ENCODE measurements at regions not wholly inside any gene's neighbourhood (a gene's known extent, or its start where the extent isn't known, plus 50 kb on each side); places are given as distances from the start of the nearest gene placed in this dataset.

DNA sequence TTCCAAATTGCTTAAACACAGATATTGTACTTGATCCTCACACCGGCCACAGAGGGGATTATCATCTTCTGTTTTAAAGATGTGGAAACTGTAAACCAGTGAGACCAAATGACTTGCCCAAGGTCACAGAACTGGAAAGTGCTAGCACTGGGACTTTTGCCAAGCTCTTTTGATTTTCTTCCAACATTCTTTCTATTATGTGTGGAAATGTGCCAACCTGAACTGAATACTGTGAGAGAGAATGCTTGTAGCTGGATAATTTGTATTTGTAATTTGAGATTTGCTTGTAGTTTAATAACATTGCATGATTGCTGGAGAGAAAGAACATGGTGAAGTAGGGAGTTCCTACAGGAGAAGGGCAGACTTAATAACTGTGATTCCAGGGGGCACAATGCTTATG lies 977.9 kb upstream of the NUDT12 start:
- no peaks in the 10 kb centered on the region for H3K27me3 Mint-ChIP-seq
- H3K36me3 Mint-ChIP-seq (ENCODE audit: low read depth) = no peaks in the 10 kb centered on the region
- no peak for ATAC-seq (ENCODE audit: low read depth)
- intact Hi-C loops (cut with micrococcal nuclease) = no loop called here
- ChIA-PET CTCF (no interaction called here), POLR2A (no interaction called here)
- TF ChIP-seq, protein P1, sequence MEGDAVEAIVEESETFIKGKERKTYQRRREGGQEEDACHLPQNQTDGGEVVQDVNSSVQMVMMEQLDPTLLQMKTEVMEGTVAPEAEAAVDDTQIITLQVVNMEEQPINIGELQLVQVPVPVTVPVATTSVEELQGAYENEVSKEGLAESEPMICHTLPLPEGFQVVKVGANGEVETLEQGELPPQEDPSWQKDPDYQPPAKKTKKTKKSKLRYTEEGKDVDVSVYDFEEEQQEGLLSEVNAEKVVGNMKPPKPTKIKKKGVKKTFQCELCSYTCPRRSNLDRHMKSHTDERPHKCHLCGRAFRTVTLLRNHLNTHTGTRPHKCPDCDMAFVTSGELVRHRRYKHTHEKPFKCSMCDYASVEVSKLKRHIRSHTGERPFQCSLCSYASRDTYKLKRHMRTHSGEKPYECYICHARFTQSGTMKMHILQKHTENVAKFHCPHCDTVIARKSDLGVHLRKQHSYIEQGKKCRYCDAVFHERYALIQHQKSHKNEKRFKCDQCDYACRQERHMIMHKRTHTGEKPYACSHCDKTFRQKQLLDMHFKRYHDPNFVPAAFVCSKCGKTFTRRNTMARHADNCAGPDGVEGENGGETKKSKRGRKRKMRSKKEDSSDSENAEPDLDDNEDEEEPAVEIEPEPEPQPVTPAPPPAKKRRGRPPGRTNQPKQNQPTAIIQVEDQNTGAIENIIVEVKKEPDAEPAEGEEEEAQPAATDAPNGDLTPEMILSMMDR (IDR thresholded peaks at IDR 0.05) = no peak
- no peak for DNase-seq
- peaks cover 6% of the 10 kb centered on the region for H3K9me3 Mint-ChIP-seq
- H3K4me3 Mint-ChIP-seq = no peak overlapping the region
- H3K27ac Mint-ChIP-seq = no peak overlapping the region
- H3K4me1 Mint-ChIP-seq = no peaks in the 10 kb centered on the region

DNA sequence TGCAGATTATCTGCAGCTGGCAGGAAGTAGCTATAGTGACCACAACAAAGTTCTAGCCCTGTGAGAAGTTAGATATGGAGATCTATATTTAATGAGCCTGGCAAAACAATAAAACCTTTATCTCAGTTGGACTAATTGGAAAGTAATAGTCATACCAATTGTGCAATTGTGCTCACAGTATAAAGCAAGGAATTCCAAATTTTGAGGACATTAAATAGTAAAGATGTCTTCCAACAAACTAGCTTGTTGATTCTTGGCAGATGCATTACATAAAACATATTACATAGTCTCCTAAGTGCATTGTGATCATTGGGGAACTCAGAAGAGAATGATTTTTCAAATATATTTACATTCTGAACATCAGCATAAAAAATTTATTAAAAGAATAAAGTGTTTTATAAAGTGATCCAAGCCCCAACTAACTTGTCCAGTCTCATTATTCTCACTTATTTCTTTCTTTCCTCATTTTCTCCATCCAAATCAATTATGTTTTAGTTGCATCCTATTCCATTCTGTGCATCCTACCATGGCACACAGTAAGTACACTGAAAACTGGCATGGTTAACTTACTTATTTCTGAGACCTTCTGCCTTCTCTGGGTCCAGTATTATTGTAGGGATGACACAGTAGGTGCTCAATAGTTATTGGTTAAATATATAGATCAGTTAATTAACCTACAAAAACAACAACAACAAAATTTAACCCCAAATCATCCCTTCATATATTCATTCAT lies 977.2 kb upstream of the NUDT12 start:
- ATAC-seq (ENCODE audit: low read depth) (no peak), DNase-seq (no peak)
- ChIA-PET POLR2A (no interaction called here), CTCF (no interaction called here)
- Mint-ChIP-seq H3K27me3 (no peaks in the 10 kb centered on the region), H3K9me3 (peaks cover 7% of the 10 kb centered on the region), H3K27ac (no peak overlapping the region), H3K4me1 (no peaks in the 10 kb centered on the region), H3K36me3 (ENCODE audit: low read depth) (no peaks in the 10 kb centered on the region), H3K4me3 (no peak overlapping the region)
- TF ChIP-seq, protein P1 (IDR thresholded peaks at IDR 0.05) = no peak
- intact Hi-C loops (cut with micrococcal nuclease) = no loop called here

DNA sequence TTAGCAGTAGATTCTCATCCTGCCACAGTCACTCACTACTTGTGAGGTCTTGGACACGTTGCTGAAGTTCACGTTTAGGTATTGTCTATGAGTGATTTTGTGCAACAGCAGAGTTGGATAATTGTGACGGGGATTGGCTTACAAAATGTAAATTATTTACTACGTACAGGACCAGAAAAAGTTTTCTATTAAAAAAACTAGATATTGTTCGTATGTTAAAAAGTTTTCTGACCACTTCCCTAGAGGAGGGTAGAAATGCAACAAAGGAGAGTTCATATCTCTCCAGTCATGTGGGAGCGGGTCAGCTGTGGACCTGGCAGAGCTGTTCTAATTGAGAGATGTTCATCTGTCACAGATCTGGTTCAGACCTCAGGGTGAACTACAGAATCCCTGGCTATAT lies 976.1 kb upstream of the NUDT12 start:
- Mint-ChIP-seq H3K27me3 (no peaks in the 10 kb centered on the region), H3K27ac (no peak overlapping the region), H3K4me1 (no peaks in the 10 kb centered on the region), H3K36me3 (ENCODE audit: low read depth) (no peaks in the 10 kb centered on the region), H3K4me3 (no peak overlapping the region), H3K9me3 (peaks cover 8% of the 10 kb centered on the region)
- intact Hi-C loops (cut with micrococcal nuclease) = no loop called here
- DNase-seq (no peak), ATAC-seq (ENCODE audit: low read depth) (no peak)
- CTCF ChIA-PET = no interaction called here
- TF ChIP-seq, protein P1 (IDR thresholded peaks at IDR 0.05) = no peak
- POLR2A ChIA-PET = no interaction called here

DNA sequence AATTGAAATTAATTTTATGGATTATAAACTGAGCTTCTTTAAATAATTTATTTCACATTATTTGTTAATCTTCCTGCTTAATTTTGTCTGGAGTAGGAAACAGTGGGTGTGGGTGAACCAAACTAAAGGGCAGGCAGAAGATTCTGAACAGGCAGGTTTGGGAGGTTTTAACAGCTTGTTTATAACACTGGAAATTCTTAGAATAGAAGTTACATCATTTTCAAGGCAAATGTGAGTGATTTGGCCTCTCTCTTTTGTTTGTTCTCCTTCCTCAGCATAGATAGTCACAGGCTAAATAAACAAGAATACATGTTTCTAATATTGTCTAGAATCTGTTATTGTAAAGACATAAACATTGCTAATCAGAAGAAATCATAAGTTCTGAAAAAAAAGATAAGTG lies 970.9 kb upstream of the NUDT12 start:
- DNase-seq (no peak), ATAC-seq (ENCODE audit: low read depth) (no peak)
- H3K27me3 Mint-ChIP-seq = no peaks in the 10 kb centered on the region
- ChIA-PET POLR2A (no interaction called here), CTCF (no interaction called here)
- H3K4me3 Mint-ChIP-seq = no peak overlapping the region
- H3K36me3 Mint-ChIP-seq (ENCODE audit: low read depth) = no peaks in the 10 kb centered on the region
- intact Hi-C loops (cut with micrococcal nuclease) = no loop called here
- no peaks in the 10 kb centered on the region for H3K4me1 Mint-ChIP-seq
- TF ChIP-seq, protein P1 (IDR thresholded peaks at IDR 0.05) = no peak
- H3K9me3 Mint-ChIP-seq = peaks cover 2% of the 10 kb centered on the region
- no peak overlapping the region for H3K27ac Mint-ChIP-seq

DNA sequence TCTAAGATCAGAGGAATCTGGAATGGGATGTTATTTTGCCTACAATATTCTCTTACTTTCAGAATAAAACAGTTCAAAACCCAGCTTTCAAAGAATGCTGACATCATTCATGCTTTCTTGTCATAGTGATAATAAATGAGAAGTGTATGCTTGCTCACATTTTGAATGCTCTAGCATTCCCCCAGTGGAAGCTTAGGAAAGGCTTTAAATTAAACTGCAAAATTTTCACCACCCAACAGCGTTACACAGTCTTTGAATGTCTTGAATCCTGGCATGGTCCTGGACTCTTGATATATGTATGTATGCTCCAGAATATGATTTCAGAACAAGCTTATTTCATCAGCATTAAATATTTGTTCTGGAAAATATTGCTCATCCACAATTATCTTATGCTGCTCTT lies 964.3 kb upstream of the NUDT12 start:
- Mint-ChIP-seq H3K27ac (no peak overlapping the region), H3K4me3 (no peak overlapping the region), H3K36me3 (ENCODE audit: low read depth) (no peaks in the 10 kb centered on the region), H3K4me1 (no peaks in the 10 kb centered on the region), H3K9me3 (no peaks in the 10 kb centered on the region), H3K27me3 (no peaks in the 10 kb centered on the region)
- intact Hi-C loops (cut with micrococcal nuclease) = no loop called here
- ATAC-seq (ENCODE audit: low read depth) = no peak
- TF ChIP-seq, protein P1 (IDR thresholded peaks at IDR 0.05) = no peak
- ChIA-PET CTCF (no interaction called here), POLR2A (no interaction called here)
- DNase-seq = no peak

Measured in activated B cell treated with CpG ODN at 0.5 μM for 24 hours (primary cell).